ENCODE measurements at regions not wholly inside any gene's neighbourhood (a gene's known extent, or its start where the extent isn't known, plus 50 kb on each side); places are given as distances from the start of the nearest gene placed in this dataset.

DNA sequence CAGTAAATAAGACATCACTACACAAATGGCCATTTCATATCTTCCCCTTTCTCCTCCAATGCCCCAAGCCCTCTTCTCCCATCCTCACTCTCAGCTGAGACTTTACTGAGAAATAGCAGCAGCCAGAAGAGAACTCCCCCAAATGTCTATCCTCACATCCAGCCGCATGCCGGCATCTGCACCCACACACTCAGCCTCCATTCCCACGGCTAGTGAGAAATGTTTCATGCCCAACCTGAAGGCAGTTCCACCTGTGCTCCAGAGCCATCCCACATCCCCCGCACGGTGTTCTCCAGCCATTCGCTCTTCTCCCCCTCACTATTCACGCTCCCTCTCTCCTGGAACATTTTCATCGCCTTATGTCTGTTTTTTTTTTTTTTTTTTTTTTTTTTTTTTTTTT, 208.7 kb upstream of the DIO3 start:
- Histone ChIP-seq H3K4me3 (no peak overlapping the region), H3K9me3 (no peaks in the 10 kb centered on the region), H3K4me1 (peaks cover 0 to 10% (median 0%) of the 10 kb centered on the region in 4 donors), H3K27ac (no peak overlapping the region), H3K27me3 (no peaks in the 10 kb centered on the region), H3K36me3 (no peaks in the 10 kb centered on the region)
- TF ChIP-seq POLR2A (IDR thresholded peaks at IDR 0.05), result no peak
- TF ChIP-seq, protein P1, sequence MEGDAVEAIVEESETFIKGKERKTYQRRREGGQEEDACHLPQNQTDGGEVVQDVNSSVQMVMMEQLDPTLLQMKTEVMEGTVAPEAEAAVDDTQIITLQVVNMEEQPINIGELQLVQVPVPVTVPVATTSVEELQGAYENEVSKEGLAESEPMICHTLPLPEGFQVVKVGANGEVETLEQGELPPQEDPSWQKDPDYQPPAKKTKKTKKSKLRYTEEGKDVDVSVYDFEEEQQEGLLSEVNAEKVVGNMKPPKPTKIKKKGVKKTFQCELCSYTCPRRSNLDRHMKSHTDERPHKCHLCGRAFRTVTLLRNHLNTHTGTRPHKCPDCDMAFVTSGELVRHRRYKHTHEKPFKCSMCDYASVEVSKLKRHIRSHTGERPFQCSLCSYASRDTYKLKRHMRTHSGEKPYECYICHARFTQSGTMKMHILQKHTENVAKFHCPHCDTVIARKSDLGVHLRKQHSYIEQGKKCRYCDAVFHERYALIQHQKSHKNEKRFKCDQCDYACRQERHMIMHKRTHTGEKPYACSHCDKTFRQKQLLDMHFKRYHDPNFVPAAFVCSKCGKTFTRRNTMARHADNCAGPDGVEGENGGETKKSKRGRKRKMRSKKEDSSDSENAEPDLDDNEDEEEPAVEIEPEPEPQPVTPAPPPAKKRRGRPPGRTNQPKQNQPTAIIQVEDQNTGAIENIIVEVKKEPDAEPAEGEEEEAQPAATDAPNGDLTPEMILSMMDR (IDR thresholded peaks at IDR 0.05), result no peak
- 85% methylated on average over 8 of the region's 8 CpGs for WGBS (ENCODE audit: insufficient coverage, low coverage, low lambda C conversion rate, missing lambda C conversion rate)
- ATAC-seq (no peak), DNase-seq (no peak)
- intact Hi-C loops (cut with DNase I), result no loop called here

DNA sequence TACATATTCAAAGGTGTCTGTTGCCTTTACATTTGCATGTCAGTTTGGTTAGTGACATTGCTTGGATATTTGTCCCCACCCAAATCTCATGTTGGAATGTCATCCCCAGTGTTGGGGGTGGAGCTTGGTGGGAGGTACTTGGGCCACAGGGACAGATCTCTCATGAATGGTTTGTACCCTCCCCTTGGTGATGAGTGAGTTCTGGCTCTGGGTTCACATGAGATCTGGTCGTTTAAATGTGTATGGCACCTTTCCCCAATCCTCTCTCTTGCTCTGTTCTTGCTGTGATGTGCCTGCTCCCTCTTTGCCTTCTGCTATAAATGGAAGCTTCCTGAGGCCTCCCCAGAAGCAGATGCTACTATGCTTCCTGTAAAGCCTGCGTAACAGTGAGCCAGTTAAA, 207.9 kb upstream of the DIO3 start:
- no peaks in the 10 kb centered on the region for H3K27me3 ChIP-seq
- H3K36me3 ChIP-seq, result no peaks in the 10 kb centered on the region
- peaks cover 0 to 10% (median 0%) of the 10 kb centered on the region in 4 donors for H3K4me1 ChIP-seq
- no peak overlapping the region for H3K27ac ChIP-seq
- 100% methylated on average over 1 of the region's 2 CpGs for WGBS (ENCODE audit: insufficient coverage, low coverage, low lambda C conversion rate, missing lambda C conversion rate)
- no peak for TF ChIP-seq POLR2A (IDR thresholded peaks at IDR 0.05)
- TF ChIP-seq, protein P1 (IDR thresholded peaks at IDR 0.05), result no peak
- intact Hi-C loops (cut with DNase I), result no loop called here
- H3K9me3 ChIP-seq, result no peaks in the 10 kb centered on the region
- no peak overlapping the region for H3K4me3 ChIP-seq
- ATAC-seq (no peak), DNase-seq (no peak)

DNA sequence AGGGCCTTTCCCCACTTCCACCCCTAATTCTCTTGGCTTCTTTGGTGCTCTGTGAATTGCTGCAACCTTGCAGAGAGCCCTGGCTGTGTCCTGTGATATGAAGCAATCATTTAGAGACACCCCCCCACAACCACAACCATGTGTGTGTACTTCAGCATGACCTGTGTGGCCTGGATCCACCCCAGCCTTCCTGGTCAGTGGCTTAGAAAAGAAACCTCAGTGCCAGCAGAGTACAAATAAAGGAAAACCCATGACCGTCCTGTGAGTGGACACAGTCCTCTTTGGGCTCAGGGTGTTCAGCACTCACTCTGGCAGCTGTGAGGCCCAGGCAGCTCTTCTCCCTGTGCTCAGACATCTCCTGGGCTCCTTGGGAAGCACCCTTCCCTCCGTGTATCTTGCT, 206.6 kb upstream of the DIO3 start:
- peak in 1 of 3 donors; percentile 76 for DNase-seq
- intact Hi-C loops (cut with DNase I), result no loop called here
- Histone ChIP-seq H3K4me1 (peaks cover 0 to 10% (median 0%) of the 10 kb centered on the region in 4 donors), H3K4me3 (no peak overlapping the region), H3K27me3 (no peaks in the 10 kb centered on the region), H3K9me3 (no peaks in the 10 kb centered on the region), H3K27ac (peak overlapping the region in 1 of 3 donors; percentile 37), H3K36me3 (no peaks in the 10 kb centered on the region)
- WGBS (ENCODE audit: insufficient coverage, low coverage, low lambda C conversion rate, missing lambda C conversion rate), result 31% methylated on average over 2 of the region's 2 CpGs
- TF ChIP-seq, protein P1 (IDR thresholded peaks at IDR 0.05), result no peak
- TF ChIP-seq POLR2A (IDR thresholded peaks at IDR 0.05), result no peak
- peak in 3 of 4 donors; percentile 72 to 92 (median 81) for ATAC-seq

DNA sequence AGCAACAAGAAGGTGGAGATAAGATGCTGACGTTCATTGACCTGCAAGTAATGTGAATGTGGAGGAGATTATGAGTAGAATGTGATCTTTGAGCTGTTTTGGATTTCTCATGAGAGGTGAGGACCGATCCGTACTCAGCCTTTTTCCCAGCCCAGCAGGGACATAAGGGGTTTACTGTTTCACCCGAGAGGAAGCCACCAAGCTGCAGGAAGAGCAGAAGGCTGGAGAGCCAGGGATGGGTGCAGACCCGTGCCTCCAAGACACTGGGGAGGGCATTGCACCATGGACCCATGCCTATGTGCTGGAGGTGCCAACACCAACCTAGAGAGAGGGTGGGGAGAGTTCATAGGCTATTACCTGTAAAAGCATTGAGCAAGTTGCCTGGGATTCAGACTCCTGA, 206.0 kb upstream of the DIO3 start:
- Histone ChIP-seq H3K4me3 (no peak overlapping the region), H3K9me3 (no peaks in the 10 kb centered on the region), H3K4me1 (peaks cover 0 to 10% (median 0%) of the 10 kb centered on the region in 4 donors), H3K27me3 (no peaks in the 10 kb centered on the region), H3K36me3 (no peaks in the 10 kb centered on the region), H3K27ac (peak overlapping the region in 1 of 3 donors; percentile 37)
- WGBS (ENCODE audit: insufficient coverage, low coverage, low lambda C conversion rate, missing lambda C conversion rate), result 71% methylated on average over 3 of the region's 5 CpGs
- DNase-seq, result no peak
- intact Hi-C loops (cut with DNase I), result no loop called here
- no peak for TF ChIP-seq POLR2A (IDR thresholded peaks at IDR 0.05)
- TF ChIP-seq, protein P1 (IDR thresholded peaks at IDR 0.05), result no peak
- peak in 1 of 4 donors; percentile 49 for ATAC-seq

DNA sequence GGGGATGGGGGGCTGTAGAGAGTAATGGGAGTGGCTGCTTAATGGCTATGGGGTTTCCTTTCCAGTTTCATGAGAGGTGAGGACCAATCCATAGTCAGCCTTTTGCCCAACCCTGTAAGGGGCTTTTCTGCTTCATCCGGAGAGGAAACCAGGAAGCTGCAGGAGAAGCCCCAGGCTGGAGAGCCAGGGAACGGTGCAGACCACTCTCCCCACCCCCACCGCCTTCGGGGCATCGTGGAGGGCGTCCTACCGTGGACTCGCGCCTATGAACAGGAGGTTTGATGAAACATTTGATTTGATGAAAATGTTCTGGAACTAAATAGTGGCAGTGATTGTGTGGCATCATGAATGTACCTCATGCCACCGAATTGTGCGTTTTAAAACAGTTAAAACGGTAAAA, 204.3 kb upstream of the DIO3 start:
- H3K9me3 ChIP-seq, result no peaks in the 10 kb centered on the region
- 82% methylated on average over 3 of the region's 12 CpGs for WGBS (ENCODE audit: insufficient coverage, low coverage, low lambda C conversion rate, missing lambda C conversion rate)
- peaks cover 0 to 10% (median 0%) of the 10 kb centered on the region in 4 donors for H3K4me1 ChIP-seq
- H3K36me3 ChIP-seq, result no peaks in the 10 kb centered on the region
- DNase-seq (no peak), ATAC-seq (no peak)
- no peak overlapping the region for H3K4me3 ChIP-seq
- TF ChIP-seq POLR2A (IDR thresholded peaks at IDR 0.05), result no peak
- TF ChIP-seq, protein P1 (IDR thresholded peaks at IDR 0.05), result no peak
- intact Hi-C loops (cut with DNase I), result no loop called here
- no peaks in the 10 kb centered on the region for H3K27me3 ChIP-seq
- H3K27ac ChIP-seq, result no peak overlapping the region

Data from right lobe of liver (tissue), 6 donors.